WTC11 (cell line): ENCODE measurements at regions not wholly inside any gene's neighbourhood (a gene's known extent, or its start where the extent isn't known, plus 50 kb on each side); places are given as distances from the start of the nearest gene placed in this dataset.
"Not testable (repeated sequence)": the region's sequence is repeated elsewhere in the genome, so short reads cannot be mapped to it uniquely, and the experiment has no call there.

ENCODE experiments used
- ATAC-seq: fragments of 200-7000 bp; cut with Tn5 transposase; 2 replicates; pipeline ENCODE4 v1.10.0; 2021; ENCODE audit warnings: mild to moderate bottlenecking, moderate library complexity
- CTCF ChIA-PET: fragments of 300-600 bp; sonication (Branson Sonifier 250); formaldehyde crosslinking; loops from one replicate; lab custom pipeline; 2021; ENCODE audit warnings: antibody characterized with exemption; lab: Charles Lee
- POLR2A ChIA-PET: fragments of 350-600 bp; sonication (Branson Sonifier 250); formaldehyde crosslinking; loops from one replicate; lab custom pipeline; 2021; ENCODE audit warnings: antibody characterized with exemption; lab: Charles Lee
- DNase-seq: peaks from one replicate; pipeline ENCODE4 v3.0.0; 2021; ENCODE audit warnings: low spot score
- H3K27ac Mint-ChIP-seq: 2 replicates; pipeline ENCODE4 v1.8.0; 2021; ENCODE audit warnings: mixed read lengths
- H3K27me3 Mint-ChIP-seq: 2 replicates; pipeline ENCODE4 v1.8.0; 2021; ENCODE audit warnings: low read depth, mild to moderate bottlenecking, moderate library complexity, mixed read lengths
- H3K36me3 Mint-ChIP-seq: 2 replicates; pipeline ENCODE4 v1.8.0; 2021; ENCODE audit warnings: mixed read lengths
- H3K4me1 Mint-ChIP-seq: 2 replicates; pipeline ENCODE4 v1.8.0; 2022; ENCODE audit warnings: mixed read lengths
- H3K4me3 Mint-ChIP-seq: 2 replicates; pipeline ENCODE4 v1.8.0; 2021; ENCODE audit warnings: mild to moderate bottlenecking, moderate library complexity, mixed read lengths
- H3K9me3 Mint-ChIP-seq: 2 replicates; pipeline ENCODE4 v1.8.0; 2021; ENCODE audit warnings: mixed read lengths
- E2F5 ChIP-seq: sonication (generic); formaldehyde crosslinking; IDR thresholded peaks from 2 replicates; pipeline ENCODE4 v1.8.1; 2022; ENCODE audit warnings: mild to moderate bottlenecking, moderate library complexity, missing genetic modification reagents
- ELF4 ChIP-seq: sonication (generic); formaldehyde crosslinking; IDR thresholded peaks from 2 replicates; pipeline ENCODE4 v1.8.1; 2022; ENCODE audit warnings: low read depth, mild to moderate bottlenecking, moderate library complexity, missing genetic modification reagents
- ERG ChIP-seq: fragments of 250-450 bp; sonication (Bioruptor Pico); IDR thresholded peaks from 2 replicates; pipeline ENCODE4 v1.8.0; 2021; ENCODE audit warnings: mild to moderate bottlenecking
- MYBL2 ChIP-seq: sonication (generic); formaldehyde crosslinking; IDR thresholded peaks from 2 replicates; pipeline ENCODE4 v1.8.1; 2023; ENCODE audit warnings: mild to moderate bottlenecking, moderate library complexity, missing genetic modification reagents
- NFATC4 ChIP-seq: fragments of 250-450 bp; sonication (Bioruptor Pico); IDR thresholded peaks from 2 replicates; pipeline ENCODE4 v1.9.0; 2021; ENCODE audit warnings: mild to moderate bottlenecking
- NR1H2 ChIP-seq: sonication (generic); formaldehyde crosslinking; IDR thresholded peaks from 2 replicates; pipeline ENCODE4 v1.9.0; 2021; ENCODE audit warnings: mild to moderate bottlenecking, moderate library complexity, missing genetic modification reagents
- NR2C2 ChIP-seq: sonication (generic); formaldehyde crosslinking; IDR thresholded peaks from 2 replicates; pipeline ENCODE4 v1.8.0; 2022; ENCODE audit warnings: mild to moderate bottlenecking, missing genetic modification reagents
- NR3C1 ChIP-seq: sonication (generic); formaldehyde crosslinking; conservative IDR thresholded peaks from 2 replicates; pipeline ENCODE4 v1.8.1; 2023; ENCODE audit warnings: low read depth, mild to moderate bottlenecking, missing genetic modification reagents
- OVOL2 ChIP-seq: fragments of 250-450 bp; sonication (Bioruptor Pico); IDR thresholded peaks from 2 replicates; pipeline ENCODE4 v1.9.0; 2021; ENCODE audit warnings: mild to moderate bottlenecking, borderline replicate concordance
- RELA ChIP-seq: sonication (generic); formaldehyde crosslinking; IDR thresholded peaks from 2 replicates; pipeline ENCODE4 v1.8.1; 2022; ENCODE audit warnings: missing genetic modification reagents, mild to moderate bottlenecking, borderline replicate concordance
- TEAD1 ChIP-seq: sonication (generic); formaldehyde crosslinking; IDR thresholded peaks from 2 replicates; pipeline ENCODE4 v1.8.0; 2022; ENCODE audit warnings: mild to moderate bottlenecking, missing genetic modification reagents
- TEAD4 ChIP-seq: sonication (generic); formaldehyde crosslinking; IDR thresholded peaks from 2 replicates; pipeline ENCODE4 v1.8.0; 2022; ENCODE audit warnings: mild to moderate bottlenecking, missing genetic modification reagents
- ZBTB21 ChIP-seq: sonication (generic); formaldehyde crosslinking; IDR thresholded peaks from 2 replicates; pipeline ENCODE4 v1.8.1; 2023; ENCODE audit warnings: mild to moderate bottlenecking, missing genetic modification reagents, borderline replicate concordance
- ZNF138 ChIP-seq: sonication (generic); formaldehyde crosslinking; conservative IDR thresholded peaks from 2 replicates; pipeline ENCODE4 v1.8.1; 2022; ENCODE audit warnings: mild to moderate bottlenecking, moderate library complexity, missing genetic modification reagents
- ZNF396 ChIP-seq: fragments of 250-450 bp; sonication (Bioruptor Pico); IDR thresholded peaks from 2 replicates; pipeline ENCODE4 v1.8.0; 2021; ENCODE audit warnings: mild to moderate bottlenecking, moderate library complexity, borderline replicate concordance
- ZNF423 ChIP-seq: fragments of 250-450 bp; sonication (Bioruptor Pico); IDR thresholded peaks from 2 replicates; pipeline ENCODE4 v2.1.2; 2022; ENCODE audit warnings: mild to moderate bottlenecking, moderate library complexity
- TF ChIP-seq, protein P1 (sequence below): fragments of 250-450 bp; sonication (Bioruptor Pico); conservative IDR thresholded peaks from 2 replicates; pipeline ENCODE4 v1.9.0; 2021; ENCODE audit warnings: mild to moderate bottlenecking
- TF ChIP-seq, protein P2 (sequence below): sonication (generic); formaldehyde crosslinking; IDR thresholded peaks from 2 replicates; pipeline ENCODE4 v1.8.1; 2023; ENCODE audit warnings: mild to moderate bottlenecking, missing genetic modification reagents
- TF ChIP-seq, protein P3 (sequence below): fragments of 250-450 bp; sonication (Bioruptor Pico); IDR thresholded peaks from 2 replicates; pipeline ENCODE4 v1.9.0; 2021; ENCODE audit warnings: mild to moderate bottlenecking

DNA sequence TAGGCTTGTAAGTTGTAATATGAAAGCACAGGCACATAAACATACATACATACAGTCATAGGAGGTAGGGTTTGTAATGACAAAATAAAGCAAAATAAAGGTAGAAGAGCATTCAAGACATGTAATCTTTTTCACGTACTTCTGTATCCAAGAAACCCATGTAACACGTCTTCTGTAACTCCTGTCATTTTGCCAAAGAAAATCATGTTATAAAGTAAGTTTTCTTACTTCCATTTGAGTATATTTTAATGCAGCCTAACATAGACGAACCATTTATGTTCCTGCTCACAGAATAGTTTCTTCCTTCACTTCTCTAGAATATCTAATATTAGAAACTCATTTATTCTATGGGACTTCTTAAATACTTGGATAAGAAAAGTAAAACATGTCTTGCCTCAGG is 1884.0 kb upstream of the CELF4 start:
- peaks cover 3% of the 10 kb centered on the region; the same call in 1 of the 2 replicates for H3K36me3 Mint-ChIP-seq
- H3K27me3 Mint-ChIP-seq, result no peaks in the 10 kb centered on the region
- POLR2A ChIA-PET, result no interaction called here
- no peak for ATAC-seq
- no peak overlapping the region for H3K4me3 Mint-ChIP-seq
- H3K9me3 Mint-ChIP-seq, result peaks cover 9% of the 10 kb centered on the region
- no peak for DNase-seq
- H3K4me1 Mint-ChIP-seq, result peaks cover 10% of the 10 kb centered on the region
- no peak overlapping the region for H3K27ac Mint-ChIP-seq
- TF ChIP-seq NFATC4 (CRISPR knock-in tag), result no peak
- TF ChIP-seq, protein P1, sequence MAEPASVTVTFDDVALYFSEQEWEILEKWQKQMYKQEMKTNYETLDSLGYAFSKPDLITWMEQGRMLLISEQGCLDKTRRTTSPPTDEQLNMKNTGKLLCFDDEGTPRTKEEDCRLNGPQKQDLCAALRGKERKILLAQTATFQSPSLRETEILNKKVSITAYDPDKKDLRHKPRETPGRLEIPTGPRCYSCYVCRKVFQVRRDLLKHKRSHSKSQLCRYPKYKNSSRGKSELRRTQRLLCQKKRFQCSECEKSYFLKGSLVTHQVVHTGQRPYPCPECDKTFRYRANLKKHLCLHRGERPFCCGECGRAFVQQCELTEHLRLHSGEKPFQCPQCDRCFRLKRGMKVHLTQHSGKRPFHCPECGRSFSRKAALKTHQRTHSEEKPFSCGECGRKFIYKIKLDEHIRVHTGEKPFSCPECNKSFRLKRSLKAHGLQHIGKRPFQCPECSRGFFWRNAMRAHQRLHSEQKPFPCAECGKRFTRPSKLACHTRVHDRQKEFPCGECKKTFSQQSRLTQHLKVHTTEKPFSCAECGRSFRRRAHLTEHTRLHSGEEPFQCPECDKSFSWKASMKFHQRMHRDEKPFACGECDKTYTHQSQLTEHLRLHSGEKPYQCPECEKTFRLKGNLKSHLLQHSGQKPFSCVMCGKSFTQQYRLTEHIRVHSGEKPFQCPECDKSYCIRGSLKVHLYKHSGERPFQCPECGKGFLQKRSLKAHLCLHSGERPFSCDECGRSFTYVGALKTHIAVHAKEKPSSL (CRISPR knock-in tag), result no peak
- CTCF ChIA-PET, result no interaction called here

- H3K27me3 Mint-ChIP-seq, result no peaks in the 10 kb centered on the region
- no peak for ATAC-seq
These were observed 1883.3 kb upstream of the CELF4 start for GRCh38 chr18:39448942-39449341.

GRCh38 chr18:39444957-39445356 is 1879.4 kb upstream of the CELF4 start:
- ATAC-seq, CTCF ChIA-PET, H3K4me3 Mint-ChIP-seq, H3K9me3 Mint-ChIP-seq, H3K27ac Mint-ChIP-seq, DNase-seq, H3K27me3 Mint-ChIP-seq, H3K36me3 Mint-ChIP-seq, POLR2A ChIA-PET: not testable (repeated sequence)
- peaks cover 12% of the 10 kb centered on the region for H3K4me1 Mint-ChIP-seq

More at GRCh38 chr18:39448942-39449341, 1883.3 kb upstream of the CELF4 start:
- H3K27ac Mint-ChIP-seq, result no peak overlapping the region
- H3K9me3 Mint-ChIP-seq, result peaks cover 9% of the 10 kb centered on the region
- DNase-seq, result no peak
- CTCF ChIA-PET, result no interaction called here
- H3K4me3 Mint-ChIP-seq, result no peak overlapping the region
- peaks cover 3% of the 10 kb centered on the region; the same call in 1 of the 2 replicates for H3K36me3 Mint-ChIP-seq
- TF ChIP-seq TEAD4 (CRISPR knock-in tag) (no peak), E2F5 (CRISPR knock-in tag) (no peak), ZNF138 (no peak), ELF4 (no peak), NR1H2 (CRISPR knock-in tag) (no peak), ERG (CRISPR knock-in tag) (no peak), NR2C2 (CRISPR knock-in tag) (no peak), OVOL2 (no peak), RELA (CRISPR knock-in tag) (no peak), ZNF423 (CRISPR knock-in tag) (no peak), TEAD1 (no peak), MYBL2 (no peak), ZBTB21 (no peak), NR3C1 (CRISPR knock-in tag) (no peak), ZNF396 (CRISPR knock-in tag) (no peak)
- TF ChIP-seq, protein P2, sequence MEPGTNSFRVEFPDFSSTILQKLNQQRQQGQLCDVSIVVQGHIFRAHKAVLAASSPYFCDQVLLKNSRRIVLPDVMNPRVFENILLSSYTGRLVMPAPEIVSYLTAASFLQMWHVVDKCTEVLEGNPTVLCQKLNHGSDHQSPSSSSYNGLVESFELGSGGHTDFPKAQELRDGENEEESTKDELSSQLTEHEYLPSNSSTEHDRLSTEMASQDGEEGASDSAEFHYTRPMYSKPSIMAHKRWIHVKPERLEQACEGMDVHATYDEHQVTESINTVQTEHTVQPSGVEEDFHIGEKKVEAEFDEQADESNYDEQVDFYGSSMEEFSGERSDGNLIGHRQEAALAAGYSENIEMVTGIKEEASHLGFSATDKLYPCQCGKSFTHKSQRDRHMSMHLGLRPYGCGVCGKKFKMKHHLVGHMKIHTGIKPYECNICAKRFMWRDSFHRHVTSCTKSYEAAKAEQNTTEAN (CRISPR knock-in tag), result no peak
- TF ChIP-seq, protein P3, sequence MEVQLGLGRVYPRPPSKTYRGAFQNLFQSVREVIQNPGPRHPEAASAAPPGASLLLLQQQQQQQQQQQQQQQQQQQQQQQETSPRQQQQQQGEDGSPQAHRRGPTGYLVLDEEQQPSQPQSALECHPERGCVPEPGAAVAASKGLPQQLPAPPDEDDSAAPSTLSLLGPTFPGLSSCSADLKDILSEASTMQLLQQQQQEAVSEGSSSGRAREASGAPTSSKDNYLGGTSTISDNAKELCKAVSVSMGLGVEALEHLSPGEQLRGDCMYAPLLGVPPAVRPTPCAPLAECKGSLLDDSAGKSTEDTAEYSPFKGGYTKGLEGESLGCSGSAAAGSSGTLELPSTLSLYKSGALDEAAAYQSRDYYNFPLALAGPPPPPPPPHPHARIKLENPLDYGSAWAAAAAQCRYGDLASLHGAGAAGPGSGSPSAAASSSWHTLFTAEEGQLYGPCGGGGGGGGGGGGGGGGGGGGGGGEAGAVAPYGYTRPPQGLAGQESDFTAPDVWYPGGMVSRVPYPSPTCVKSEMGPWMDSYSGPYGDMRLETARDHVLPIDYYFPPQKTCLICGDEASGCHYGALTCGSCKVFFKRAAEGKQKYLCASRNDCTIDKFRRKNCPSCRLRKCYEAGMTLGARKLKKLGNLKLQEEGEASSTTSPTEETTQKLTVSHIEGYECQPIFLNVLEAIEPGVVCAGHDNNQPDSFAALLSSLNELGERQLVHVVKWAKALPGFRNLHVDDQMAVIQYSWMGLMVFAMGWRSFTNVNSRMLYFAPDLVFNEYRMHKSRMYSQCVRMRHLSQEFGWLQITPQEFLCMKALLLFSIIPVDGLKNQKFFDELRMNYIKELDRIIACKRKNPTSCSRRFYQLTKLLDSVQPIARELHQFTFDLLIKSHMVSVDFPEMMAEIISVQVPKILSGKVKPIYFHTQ (CRISPR knock-in tag), result no peak
- peaks cover 7% of the 10 kb centered on the region for H3K4me1 Mint-ChIP-seq
- POLR2A ChIA-PET, result no interaction called here
